ENCODE measurements at regions not wholly inside any gene's neighbourhood (a gene's known extent, or its start where the extent isn't known, plus 50 kb on each side); places are given as distances from the start of the nearest gene placed in this dataset.

- TF ChIP-seq EZH2 (IDR thresholded peaks at IDR 0.05; ENCODE audit: low read depth, unreplicated experiment) (no peak), CTCF (conservative IDR thresholded peaks at IDR 0.05; ENCODE audit: low read depth in 2 of 2) (no peak), STAT1 (IDR thresholded peaks at IDR 0.05; ENCODE audit: unreplicated experiment) (no peak), POLR2AphosphoS5 (IDR thresholded peaks at IDR 0.05; ENCODE audit: low read depth) (no peak), ZNF462 (CRISPR knock-in tag; IDR thresholded peaks at IDR 0.05) (no peak), REST (IDR thresholded peaks at IDR 0.05; ENCODE audit: unreplicated experiment) (no peak), CREB1 (CRISPR knock-in tag; IDR thresholded peaks at IDR 0.05; ENCODE audit: low read depth) (no peak), JUNB (IDR thresholded peaks at IDR 0.05; ENCODE audit: unreplicated experiment) (no peak), EZH2phosphoT487 (IDR thresholded peaks at IDR 0.05; ENCODE audit: unreplicated experiment) (no peak)
Measured at GRCh38 chr9:13557746-13558145, 278.3 kb upstream of the MPDZ start.

Data from GM23338 (cell line).